ENCODE measurements at regions not wholly inside any gene's neighbourhood (a gene's known extent, or its start where the extent isn't known, plus 50 kb on each side); places are given as distances from the start of the nearest gene placed in this dataset.
"Not testable (repeated sequence)": the region's sequence is repeated elsewhere in the genome, so short reads cannot be mapped to it uniquely, and the experiment has no call there.

DNA sequence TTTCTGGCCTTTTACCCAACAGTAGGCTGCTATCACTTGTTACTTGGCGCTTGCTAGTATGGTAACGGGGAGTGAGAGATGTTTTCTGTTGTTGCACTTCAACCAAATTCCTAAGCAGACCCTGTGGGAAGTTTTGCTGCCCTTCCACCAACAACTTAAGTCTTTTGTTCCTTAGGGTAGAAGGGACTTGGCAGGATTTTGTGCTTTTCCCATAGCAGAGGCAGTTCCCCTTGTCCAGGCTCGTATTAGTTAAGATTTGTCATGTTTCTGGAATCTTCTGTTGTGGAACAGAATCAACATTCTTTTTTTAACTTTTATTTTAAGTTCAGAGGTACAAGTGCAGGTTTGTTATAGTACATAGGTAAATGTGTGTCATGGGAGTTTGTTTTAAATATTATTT is 73.2 kb upstream of the SGIP1 start:
- DNase-seq (ENCODE audit: low read depth) = no peak

GRCh38 chr1:66462313-66462712 is 71.6 kb upstream of the SGIP1 start:
- no peak for DNase-seq (ENCODE audit: low read depth)

DNA sequence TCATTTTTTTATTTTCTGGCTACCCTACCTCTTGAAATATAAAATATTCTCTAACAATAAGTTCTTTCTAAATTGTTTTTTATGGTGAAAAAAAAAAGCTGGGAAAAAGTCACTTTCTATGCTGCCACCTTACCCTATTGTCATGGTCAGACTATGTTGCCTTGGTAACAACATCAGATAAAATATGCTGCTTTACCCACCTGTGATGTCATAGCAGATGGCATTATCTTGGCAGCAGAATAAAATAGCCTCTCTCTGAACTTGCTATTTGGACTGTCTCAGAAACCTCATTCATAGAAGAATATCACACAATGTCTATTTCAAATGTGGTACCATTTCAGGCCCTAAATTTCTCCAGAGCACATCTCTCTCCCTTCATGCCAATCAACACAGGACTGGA is 69.6 kb upstream of the SGIP1 start:
- DNase-seq (ENCODE audit: low read depth) = no peak

DNA sequence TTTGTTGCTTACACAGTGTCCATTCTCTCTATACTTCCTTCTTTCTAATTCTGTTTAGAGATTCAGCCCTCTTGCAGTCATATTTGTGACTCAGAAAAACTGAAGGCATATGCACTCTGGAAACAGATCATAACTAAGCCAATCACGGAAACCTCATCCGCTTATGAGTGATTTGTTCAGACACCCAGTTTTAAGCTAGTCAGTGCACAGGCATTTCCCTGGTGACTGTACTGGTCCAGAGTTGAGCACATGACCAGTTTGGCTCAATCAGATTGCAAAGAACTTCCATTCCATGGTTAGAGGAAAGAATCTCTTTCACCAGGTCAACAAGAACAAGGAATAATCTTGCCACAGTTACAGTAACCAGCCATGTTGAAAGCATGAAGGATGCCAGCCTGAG is 69.2 kb upstream of the SGIP1 start:
- DNase-seq (ENCODE audit: low read depth) = no peak

DNA sequence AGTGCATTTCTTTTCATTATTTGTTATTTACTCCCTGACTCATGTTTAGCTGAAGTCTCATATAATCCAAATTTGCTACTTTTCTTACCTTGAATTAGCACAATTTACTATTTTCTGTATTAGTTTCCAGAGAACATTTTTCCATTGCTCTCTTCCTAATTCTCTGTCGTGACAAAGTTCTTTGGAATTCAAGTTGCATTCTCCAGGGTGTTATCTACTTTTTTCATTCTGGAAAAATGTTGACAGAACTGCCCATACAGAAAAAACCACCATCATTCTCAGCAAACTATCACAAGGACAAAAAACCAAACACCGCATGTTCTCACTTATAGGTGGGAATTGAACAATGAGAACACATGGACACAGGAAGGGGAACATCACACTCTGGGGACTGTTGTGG is 67.3 kb upstream of the SGIP1 start:
- not testable (repeated sequence) for DNase-seq (ENCODE audit: low read depth)

DNA sequence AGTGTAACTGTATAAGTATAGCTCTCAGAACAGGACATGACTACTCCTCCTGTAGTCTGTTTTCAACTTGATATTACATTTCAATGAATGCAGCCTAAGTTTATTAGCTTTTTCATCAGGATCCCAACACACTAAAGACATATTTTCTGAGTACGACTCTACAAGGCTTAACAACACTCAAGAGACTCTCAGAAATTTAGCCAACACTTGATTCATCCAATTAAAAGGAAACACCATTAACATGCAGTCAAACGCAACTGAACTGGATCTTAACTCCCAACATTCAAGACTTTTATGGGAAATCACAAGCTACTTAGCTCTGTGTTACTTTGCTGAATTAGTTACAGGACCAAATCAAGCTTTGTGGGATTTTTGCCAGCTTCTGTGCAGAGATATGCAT is 65.2 kb upstream of the SGIP1 start:
- no peak for DNase-seq (ENCODE audit: low read depth)

- no peak for DNase-seq (ENCODE audit: low read depth)
Measured at GRCh38 chr1:66475940-66476339, 58.0 kb upstream of the SGIP1 start.

GRCh38 chr1:66476774-66477173 is 57.2 kb upstream of the SGIP1 start:
- DNase-seq (ENCODE audit: low read depth) = no peak

DNA sequence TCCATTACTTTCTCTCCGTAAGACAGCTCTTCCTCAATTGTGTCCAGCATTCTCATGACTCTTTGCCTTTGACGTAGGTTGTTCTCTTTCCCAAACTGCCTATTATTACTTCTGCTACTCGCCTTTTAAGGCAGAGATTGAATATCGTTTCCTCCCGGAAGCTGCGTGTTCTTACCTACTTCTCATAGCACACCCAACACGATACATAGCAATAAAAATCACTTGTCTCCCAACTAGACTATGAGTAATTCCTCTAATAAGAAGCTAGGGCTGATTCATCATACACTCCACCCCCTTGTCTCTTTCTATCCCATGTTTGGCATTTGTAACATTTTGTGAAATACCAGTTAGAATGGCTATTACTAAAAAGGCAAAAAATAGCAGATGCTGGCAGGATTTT is 55.8 kb upstream of the SGIP1 start:
- DNase-seq (ENCODE audit: low read depth) = no peak

GRCh38 chr1:66480162-66480561 is 53.8 kb upstream of the SGIP1 start:
- DNase-seq (ENCODE audit: low read depth) = no peak

GRCh38 chr1:66481215-66481614 is 52.7 kb upstream of the SGIP1 start:
- not testable (repeated sequence) for DNase-seq (ENCODE audit: low read depth)

Data from activated T-helper 9 cell treated with anti-CD3 and anti-CD28 coated beads, Interleukin-2, amount 50 U/mL, for 16 hours (primary cell).